ENCODE measurements at regions not wholly inside any gene's neighbourhood (a gene's known extent, or its start where the extent isn't known, plus 50 kb on each side); places are given as distances from the start of the nearest gene placed in this dataset.
"Not testable (repeated sequence)": the region's sequence is repeated elsewhere in the genome, so short reads cannot be mapped to it uniquely, and the experiment has no call there.

DNA sequence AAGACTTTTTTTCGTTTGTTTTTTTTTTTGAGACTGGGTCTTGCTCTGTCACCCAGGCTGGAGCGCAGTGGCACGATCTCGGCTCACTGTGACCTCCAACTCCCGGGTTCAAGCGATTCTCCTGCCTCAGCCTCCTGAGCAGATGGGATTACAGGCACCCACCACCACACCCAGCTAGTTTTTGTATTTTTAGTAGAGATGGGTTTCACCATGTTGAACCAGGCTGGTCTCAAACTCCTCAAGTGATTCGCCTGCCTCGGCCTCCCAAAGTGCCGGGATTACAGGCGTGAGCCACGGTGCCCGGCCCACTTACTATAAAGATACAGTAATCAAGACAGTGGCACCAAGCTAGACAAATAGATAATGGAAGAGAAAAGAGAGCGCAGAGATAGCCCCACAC is 162.3 kb downstream of the CTTN start:
- intact Hi-C loops (cut with DNase I); DNase-seq (ENCODE audit: low spot score): not testable (repeated sequence)

DNA sequence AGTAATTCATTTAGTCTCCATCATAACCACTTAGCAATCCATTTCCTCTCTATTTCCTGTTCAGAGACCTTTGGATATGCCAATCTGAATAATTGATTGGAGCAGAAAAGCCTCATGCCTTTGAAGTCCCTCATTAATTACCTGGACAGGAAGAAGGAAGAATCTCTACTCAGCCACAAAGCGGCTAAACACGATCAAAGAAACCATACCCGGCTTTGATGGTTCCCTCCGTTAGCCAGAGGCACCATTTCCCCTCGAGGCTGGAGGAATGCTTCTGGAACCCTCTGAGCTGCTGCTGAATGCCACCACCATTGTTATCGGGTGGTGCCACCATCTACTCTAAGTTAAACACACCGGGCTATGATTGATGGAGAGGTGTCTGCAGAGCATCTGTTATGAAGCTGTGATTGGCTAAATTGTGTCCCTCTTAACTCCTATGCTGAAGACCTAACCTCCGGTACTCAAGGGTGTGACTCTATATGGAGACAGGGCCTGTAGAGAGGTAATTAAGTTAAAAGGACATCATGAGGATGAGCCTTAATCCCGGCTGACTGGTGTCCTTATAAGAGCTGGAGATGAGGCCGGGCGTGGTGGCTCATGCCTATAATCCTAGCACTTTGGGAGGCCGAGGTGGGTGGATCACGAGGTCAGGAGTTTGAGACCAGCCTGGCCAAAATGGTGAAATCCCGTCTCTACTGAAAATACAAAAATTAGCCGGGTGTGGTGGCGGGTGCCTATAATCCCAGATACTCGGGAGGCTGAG is 168.6 kb downstream of the CTTN start:
- no peak for DNase-seq (ENCODE audit: low spot score)
- intact Hi-C loops (cut with DNase I): no loop called here

DNA sequence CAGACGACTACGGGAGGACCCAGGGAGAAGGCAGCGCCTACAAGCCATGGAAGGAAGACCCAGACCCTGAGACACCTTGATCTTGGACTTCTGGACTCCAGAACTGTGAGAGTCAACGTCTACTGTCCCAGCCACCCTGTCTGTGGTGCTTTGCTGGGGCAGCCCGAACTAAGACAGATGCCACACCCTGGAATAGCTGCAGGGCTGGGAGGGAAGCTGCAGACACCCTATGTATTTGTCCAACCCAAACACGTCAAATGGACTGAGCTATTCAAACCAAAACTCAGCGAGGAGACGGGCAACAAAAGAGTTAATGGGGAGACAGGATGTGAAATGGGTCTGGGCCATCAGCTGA is 169.3 kb downstream of the CTTN start:
- no peak for DNase-seq (ENCODE audit: low spot score)
- intact Hi-C loops (cut with DNase I): no loop called here

DNA sequence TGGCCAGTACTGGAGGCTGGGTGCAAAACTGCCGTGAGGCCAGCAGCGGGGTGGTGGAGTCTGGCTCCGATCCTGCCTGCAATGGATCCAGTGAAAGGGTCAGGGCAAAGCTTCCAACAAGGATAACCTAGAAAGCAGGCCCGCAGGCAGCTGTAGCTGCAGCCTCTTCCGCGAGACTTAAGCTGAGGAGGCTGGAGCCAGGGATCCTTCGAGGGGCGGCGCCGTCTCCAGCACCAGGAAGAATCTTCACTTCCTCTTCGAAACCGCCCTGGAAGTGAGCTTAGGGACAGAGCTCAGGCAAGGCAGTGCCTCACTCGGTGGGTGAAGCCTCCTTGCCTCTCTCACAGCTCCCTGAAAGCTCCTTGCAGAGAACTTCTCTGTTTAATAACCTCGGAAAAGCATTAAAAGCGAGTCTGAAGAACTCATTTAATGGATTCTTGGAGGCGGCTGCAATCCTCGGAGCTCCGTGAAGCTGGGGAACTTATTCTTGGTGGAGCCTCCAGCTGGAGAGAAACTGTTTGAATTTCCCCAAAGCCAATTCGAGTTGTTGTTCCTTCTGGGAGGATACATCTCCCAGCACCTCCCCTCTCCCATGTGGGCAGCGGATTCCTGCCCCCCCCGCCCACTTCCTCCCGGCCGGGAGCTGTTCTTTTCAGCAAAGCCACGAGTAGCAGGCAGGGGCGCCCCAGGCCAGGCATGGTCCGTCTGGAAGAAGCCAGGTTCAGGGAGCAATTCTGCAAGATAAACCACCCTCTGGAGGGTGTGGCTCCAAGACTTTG is 169.9 kb downstream of the CTTN start:
- intact Hi-C loops (cut with DNase I): no loop called here
- DNase-seq (ENCODE audit: low spot score): no peak

DNA sequence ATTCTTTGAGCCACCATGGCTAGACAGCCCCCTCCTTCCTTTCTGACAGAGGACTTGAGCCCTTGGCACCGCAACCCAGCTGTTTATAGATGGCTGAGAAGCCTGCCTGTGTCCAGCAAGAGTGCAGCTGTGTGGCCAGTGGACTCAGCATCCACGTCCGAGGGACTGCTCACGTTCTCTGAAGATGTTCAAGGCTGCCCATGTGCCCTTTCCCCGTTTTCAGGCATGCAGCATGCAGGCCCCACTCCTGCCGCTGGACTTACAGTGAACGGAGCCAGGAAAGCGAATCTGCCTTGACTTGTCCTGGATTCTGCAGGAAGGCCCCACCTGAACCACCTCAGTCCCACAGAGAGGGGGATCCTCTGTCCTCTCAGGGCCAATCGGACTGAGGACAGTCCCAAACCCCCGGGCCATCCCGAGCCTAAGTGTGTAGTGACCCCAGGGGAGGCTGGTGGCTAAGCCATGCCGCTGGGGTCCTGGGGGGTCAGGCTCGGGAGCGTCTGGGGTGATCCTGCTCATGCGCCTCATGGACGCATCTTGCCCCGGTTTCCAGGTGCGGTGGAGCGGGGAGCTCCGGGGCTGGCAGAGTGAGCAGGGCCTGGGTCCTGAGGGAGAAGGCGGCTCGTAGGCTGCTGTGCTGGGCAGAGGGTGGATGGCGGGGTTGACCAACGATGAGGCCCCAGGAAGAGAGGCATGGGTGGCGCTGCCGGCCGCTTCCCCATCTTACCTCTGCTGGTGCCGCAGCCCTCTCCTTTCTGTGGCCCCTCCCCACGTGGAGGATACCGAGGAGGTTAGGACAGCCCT is 170.7 kb downstream of the CTTN start:
- intact Hi-C loops (cut with DNase I): no loop called here

DNA sequence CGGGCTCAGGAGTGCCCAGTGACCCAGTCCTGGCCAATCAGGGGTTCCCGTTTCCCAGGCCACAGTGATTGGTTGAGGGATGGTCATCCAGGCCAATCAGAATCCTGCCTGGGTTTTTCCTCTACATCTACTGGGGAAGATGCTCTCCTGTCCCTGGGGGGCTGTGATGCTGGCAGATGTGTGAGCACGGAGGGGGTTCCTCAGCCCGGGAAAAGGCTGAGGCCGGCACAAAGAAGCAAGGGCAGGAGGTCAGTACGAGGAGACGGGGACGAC is 171.2 kb downstream of the CTTN start:
- DNase-seq (ENCODE audit: low spot score): no peak
- intact Hi-C loops (cut with DNase I): no loop called here

More for the DNA sequence above, 170.7 kb downstream of the CTTN start:
- DNase-seq (ENCODE audit: low spot score): no peak

DNA sequence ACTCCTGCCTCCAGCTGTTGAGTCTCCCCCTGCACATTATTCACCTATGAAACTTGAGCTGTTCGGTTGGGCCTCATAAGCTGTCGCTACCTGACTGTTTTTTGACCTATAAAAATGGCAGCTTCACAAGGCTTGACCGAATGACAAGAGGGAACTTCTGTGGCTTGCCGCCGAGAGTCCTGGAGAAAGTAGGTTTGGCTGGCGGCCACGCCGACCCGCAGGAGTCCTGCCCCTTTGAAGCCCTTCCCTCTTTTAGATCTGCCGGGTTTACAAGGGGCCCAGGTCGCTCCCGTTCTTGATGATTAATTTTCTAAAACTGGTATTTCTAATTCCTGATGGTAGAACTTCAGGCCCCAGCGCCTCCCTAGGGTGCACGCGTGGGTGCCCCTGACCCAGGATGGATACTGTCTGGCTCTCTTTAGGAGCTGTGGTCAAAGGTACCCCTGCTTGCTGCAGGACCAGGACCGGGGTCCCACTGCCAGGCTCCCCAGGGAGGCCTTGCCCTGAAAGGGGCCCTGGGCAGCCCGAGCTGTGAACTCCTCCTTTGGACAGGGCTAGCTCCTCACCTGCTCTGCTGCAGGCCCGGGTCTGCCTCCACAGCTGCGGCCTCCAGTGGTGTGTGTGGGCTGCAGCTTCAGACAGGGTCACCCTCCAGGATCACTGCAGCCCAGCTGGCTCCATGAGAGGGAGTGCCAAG is 171.8 kb downstream of the CTTN start:
- intact Hi-C loops (cut with DNase I): no loop called here
- no peak for DNase-seq (ENCODE audit: low spot score)

DNA sequence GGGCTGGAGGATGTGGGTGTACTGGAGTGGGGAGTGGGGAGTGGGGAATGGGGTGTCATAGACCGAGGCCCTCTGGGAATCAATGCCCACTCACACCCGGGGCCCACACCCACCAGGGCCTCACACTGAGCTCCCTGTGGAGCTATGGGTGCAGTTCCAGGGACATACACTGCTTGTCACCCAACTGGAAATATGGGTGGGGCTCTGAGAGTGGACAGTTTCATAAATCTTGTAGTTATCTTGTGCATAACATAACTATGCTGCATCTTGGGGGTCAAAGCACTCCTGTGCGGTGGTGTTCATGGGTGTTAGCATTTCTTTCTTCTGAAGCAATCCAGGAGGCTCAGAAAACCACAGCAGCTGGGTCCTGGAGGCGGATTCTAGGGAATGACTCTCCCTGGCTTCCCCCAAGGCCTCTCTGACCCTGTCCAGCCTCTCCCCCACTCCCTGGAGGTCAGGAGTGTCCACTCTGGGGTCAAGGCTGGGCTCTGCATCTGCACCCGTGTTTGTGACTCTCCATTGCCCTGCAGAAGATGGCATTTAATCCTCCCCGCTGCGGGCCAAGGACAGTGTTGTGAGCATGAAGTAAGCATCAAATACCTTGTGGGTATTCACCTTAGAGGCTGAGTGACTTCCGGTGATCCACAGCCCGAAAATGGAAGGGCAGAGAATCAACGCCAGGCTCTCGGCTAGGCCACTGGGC is 172.5 kb downstream of the CTTN start:
- intact Hi-C loops (cut with DNase I): no loop called here
- no peak for DNase-seq (ENCODE audit: low spot score)

DNA sequence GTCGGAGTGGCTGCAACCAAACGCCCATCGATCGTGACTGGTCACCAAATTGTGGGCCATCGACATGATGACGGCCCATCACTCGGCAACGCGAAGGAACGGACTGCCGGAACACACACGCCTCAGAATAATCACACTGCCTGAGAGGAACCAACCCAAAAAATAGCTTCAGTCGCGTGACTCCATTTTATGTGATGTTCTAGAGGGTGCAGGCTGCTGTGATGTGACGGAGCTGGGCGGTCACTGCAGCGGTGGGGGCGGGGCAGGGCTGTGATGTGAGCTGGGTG is 174.6 kb downstream of the CTTN start:
- intact Hi-C loops (cut with DNase I): no loop called here
- DNase-seq (ENCODE audit: low spot score): no peak

DNA sequence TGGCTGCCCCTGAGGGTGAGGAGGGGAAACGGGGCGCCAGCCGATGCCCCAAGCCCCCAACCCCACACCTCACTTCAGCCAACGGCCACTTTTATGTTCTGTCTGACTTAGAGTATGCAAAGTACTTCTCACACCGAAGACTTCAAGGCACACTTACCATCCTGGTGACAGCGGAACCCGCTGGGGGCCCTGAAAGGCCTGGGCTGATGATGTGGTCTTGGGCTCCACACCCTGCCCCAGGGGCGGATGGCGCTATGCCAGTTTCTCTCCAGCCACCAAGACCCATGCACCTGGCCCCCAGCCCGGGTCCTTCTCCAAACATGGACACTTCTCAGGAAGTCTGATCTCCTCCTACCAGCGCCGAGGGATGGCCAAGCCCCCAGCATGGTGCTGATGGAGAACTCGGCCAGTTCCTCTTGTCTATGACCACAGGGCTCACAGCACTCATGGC is 175.4 kb downstream of the CTTN start:
- no peak for DNase-seq (ENCODE audit: low spot score)
- intact Hi-C loops (cut with DNase I): no loop called here

DNA sequence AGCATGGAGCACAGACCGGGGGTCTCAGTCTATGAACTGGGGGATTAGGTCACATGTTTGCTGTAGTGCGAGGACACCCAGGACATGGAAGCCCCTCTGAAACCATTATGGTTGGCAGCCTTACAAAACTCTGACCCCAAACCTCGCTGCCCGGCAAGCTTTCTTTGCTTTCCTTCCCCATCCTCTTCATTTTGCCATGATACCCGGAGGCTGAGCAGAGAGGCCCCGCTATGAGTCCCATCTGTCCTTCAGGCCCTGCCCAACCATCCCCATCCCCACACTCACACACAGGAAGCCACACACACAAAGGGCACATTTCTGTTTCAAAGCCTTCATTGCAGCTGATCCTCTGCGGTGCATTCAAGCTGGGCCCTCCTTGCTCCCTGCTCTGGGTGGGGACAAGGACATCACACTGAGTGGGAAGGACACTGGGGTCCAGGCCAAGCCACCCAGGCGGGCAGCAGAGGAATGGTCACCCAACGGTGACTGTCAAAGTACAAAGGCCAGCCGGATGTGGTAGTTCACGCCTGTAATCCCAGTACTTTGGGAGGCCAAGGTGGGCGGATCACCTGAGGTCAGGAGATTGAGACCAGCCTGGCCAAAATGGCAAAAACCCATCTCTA is 176.5 kb downstream of the CTTN start:
- DNase-seq (ENCODE audit: low spot score): peak; percentile 53

DNA sequence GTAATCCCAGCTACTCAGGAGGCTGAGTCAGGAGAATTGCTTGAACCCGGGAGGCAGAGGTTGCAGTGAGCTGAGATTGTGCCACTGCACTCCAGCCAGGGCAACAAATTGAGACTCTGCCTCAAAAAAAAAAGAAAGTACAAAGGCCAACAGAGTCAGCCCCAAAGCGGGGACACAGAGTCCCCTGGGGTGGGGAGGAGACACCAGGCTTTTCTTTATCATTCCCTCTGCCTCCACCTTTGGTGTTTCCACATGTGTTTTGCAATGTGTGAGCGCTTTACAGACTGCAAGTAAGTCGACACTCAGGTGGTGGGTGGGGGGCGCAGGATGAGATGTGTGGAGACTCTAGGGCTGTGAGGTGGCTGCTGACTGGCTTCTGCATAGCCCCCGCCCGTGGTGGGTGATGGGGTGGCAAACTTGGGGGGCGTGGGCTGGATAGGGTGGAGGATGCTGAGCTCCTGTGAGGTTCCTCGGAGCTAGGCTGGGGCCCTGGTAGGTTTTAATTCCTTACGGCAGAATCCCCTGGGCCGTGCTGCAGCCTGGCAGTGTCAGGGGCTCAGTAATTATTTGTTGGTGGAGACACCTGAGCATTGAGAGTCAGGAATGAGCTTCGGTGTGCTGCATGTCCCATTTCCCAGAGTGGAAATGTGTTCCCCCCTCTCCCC is 177.2 kb downstream of the CTTN start:
- peak; percentile 33 for DNase-seq (ENCODE audit: low spot score)
- intact Hi-C loops (cut with DNase I): no loop called here

More for the DNA sequence above, 176.5 kb downstream of the CTTN start:
- intact Hi-C loops (cut with DNase I): no loop called here

DNA sequence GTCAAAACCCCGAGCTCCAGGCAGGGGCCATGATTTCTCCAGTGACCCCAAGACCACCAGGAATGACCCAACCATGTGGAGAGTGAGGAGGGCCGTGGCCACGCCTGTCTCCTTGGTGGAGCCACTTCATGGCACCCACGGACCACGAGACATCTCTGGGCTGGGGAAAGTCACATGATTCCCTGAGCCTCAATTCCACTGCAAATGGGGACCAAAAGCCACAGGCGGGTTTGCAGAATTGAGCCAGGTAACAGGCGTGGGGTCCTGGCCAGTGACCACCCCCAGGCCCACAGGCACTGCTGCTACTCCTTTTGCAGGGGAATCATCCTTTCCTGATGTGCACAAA is 178.9 kb downstream of the CTTN start:
- DNase-seq (ENCODE audit: low spot score): peak; percentile 29

DNA sequence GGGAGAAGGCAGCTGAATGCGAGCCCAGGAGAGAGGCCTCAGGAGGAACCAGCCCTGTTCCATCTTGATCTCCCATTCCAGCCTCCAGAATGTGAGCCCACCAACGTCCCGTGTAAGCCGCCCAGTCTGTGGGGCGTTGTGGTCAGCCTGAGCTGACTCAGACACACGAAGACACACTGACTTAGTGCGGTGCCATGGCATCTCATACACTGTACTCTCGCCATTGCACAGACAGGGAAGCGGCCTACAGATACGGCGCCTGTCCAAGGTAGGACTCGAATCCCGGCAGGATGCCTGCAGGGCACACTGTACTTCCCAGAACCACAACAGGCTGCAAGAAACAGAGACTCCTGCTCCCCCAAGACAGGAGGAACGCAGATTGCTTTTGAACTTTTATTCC is 179.6 kb downstream of the CTTN start:
- peak; percentile 10 for DNase-seq (ENCODE audit: low spot score)
- intact Hi-C loops (cut with DNase I): no loop called here

More for the DNA sequence above, 178.9 kb downstream of the CTTN start:
- intact Hi-C loops (cut with DNase I): no loop called here

DNA sequence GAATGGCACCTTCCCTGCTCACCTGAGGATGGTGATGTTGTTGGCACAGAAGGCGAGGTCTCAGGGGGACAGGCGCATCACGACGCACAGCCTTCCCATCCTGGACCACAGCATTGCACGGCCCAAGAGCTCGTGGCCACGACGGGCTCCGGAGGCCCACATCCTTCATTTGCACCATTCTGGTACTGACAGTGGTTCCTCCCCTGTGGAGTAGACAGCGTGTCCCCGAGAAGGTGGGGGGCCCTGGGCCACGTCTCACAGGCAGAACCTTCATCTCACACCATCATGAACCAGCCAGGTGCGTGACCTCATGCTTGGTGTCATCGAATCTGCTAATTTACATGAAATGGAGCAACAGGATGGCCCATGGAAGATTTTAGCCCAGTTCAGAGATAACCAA is 180.0 kb downstream of the CTTN start:
- intact Hi-C loops (cut with DNase I): no loop called here
- peak; percentile 60 for DNase-seq (ENCODE audit: low spot score)

DNA sequence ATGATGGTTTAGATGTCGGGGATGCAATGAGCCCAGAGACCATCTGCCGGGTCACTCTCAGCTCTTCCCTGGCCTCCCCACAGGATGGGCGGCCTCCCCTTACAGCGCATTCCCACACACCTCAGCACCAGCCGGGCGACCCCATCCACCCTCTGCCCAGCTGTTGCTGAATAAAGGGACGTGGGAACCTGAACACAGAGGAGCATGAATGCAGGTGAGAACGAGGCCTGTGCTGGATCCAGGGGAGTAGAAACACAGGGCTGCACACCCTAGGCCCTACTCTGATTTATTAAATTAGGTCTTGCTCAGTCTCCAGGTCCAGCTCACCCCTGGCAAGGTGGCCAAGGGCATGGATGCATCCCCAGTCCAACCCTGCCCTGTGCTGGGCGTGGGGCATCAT is 180.5 kb downstream of the CTTN start:
- intact Hi-C loops (cut with DNase I): no loop called here
- peak; percentile 59 for DNase-seq (ENCODE audit: low spot score)

DNA sequence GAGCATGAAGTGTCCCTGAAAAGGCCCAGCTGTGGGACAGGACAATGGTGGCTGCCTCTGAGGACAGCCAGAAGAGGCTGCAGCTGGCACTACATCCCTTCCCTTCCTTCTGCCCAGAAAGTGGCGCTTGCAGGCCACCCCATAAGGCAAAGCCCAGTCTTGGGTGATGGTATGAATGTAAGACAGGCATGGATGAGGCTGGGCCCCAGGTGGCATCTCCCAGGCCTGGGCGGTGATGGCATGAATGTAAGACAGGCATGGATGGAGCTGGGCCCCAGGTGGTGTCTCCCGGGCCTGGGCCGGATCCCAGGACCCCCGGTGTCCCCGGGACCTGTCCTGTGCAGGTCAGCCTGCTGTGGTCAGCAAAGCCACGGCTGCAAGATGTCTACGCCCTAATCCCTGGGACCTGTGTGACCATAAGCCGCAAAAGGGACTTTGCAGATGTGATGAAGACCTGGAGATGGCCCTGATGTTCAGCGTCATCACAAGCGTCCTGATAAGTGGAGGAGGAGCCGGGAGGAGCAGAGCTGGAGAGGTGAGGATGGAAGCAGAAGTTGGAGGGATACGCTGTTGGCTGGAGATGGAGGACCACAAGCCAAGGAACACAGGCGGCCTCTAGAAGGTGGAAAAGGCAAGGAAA is 181.1 kb downstream of the CTTN start:
- peak; percentile 70 for DNase-seq (ENCODE audit: low spot score)
- intact Hi-C loops (cut with DNase I): no loop called here
